K562 (cell line): ENCODE measurements at regions not wholly inside any gene's neighbourhood (a gene's known extent, or its start where the extent isn't known, plus 50 kb on each side); places are given as distances from the start of the nearest gene placed in this dataset.
A peak's percentile ranks its signal among the peaks of the same experiment; 100 is the strongest.

Experiments used
- ATAC-seq: fragments of 200-7000 bp; cut with Tn5 transposase; 3 replicates; pipeline ENCODE4 v1.9.1; 2020; ENCODE audit warnings: moderate library complexity
- BruUV-seq: library from RNA; stranded (reverse); fragments of 400-500 nt; replicated peaks from 2 replicates; lab custom pipeline; 2021; lab: Mats Ljungman, UMichigan
- CTCF ChIA-PET: fragments of 300-600 bp; formaldehyde crosslinking; extraction: SDS; loops from one replicate; lab custom pipeline; 2021; ENCODE audit warnings: low intra/inter-chr PET ratio; lab: Yijun Ruan, JAX
- POLR2A ChIA-PET: fragments of 300-600, 350-650 bp; sonication (Branson Sonifier 250); formaldehyde crosslinking; extraction: SDS; loops from one replicate; lab custom pipeline; 2021; ENCODE audit warnings: antibody characterized with exemption, inconsistent platforms; lab: Yijun Ruan, JAX
- DNase-seq, 4 experiments: peaks; one replicate each; pipeline versions ENCODE4 v3.0.0 to v3.0.0-alpha.2; 2011 to 2018; ENCODE audit warnings: low spot score in 3 of 4, mixed read lengths in 3 of 4; ENCODE audit errors: extremely low read depth in 1 of 4
- FAIRE-seq: peaks from 2 replicates; lab custom pipeline; 2011; peaks lifted over from hg19 to GRCh38; lab: Jason Lieb, UNC
- H2AFZ ChIP-seq: 2 replicates; pipeline ENCODE4 v1.6.0; 2011; ENCODE audit warnings: low read depth, low read length, control low read depth, inconsistent platforms
- H3K27ac ChIP-seq: fragments of 200-600 bp; 3 replicates; pipeline ENCODE4 v1.8.0; 2011; ENCODE audit warnings: low read depth, mild to moderate bottlenecking, control low read depth, inconsistent platforms, low read length, moderate library complexity, mixed read lengths; ENCODE audit errors: extremely low read depth
- H3K27me3 ChIP-seq, 2 experiments: fragments of 300-600 bp in 1 of 2; 2 replicates in 1 of 2; 3 replicates in 1 of 2; pipeline versions ENCODE4 v1.6.0 to v1.8.0; 2011; ENCODE audit warnings: inconsistent platforms in 2 of 2, low read length in 2 of 2, mild to moderate bottlenecking in 1 of 2, mixed read lengths in 1 of 2, moderate library complexity in 1 of 2; ENCODE audit not compliant: control insufficient read depth in 2 of 2, insufficient read depth in 2 of 2
- H3K36me3 ChIP-seq: fragments of 300-600 bp; 3 replicates; pipeline ENCODE4 v1.8.0; 2011; ENCODE audit warnings: mild to moderate bottlenecking, low read length, inconsistent platforms; ENCODE audit not compliant: control insufficient read depth, insufficient read depth
- H3K4me1 ChIP-seq, 2 experiments: fragments of 200-600 bp in 1 of 2; replicated peaks in 1 of 2; 2 replicates in 1 of 2; 3 replicates in 1 of 2; pipeline versions ENCODE4 v1.5.1 to v1.8.0; 2011; ENCODE audit warnings: inconsistent platforms in 2 of 2, low read length in 2 of 2, mild to moderate bottlenecking in 1 of 2, mixed read lengths in 1 of 2, moderate library complexity in 1 of 2; ENCODE audit not compliant: control insufficient read depth in 2 of 2, insufficient read depth in 2 of 2
- H3K4me2 ChIP-seq: 2 replicates; pipeline ENCODE4 v1.6.1; 2011; ENCODE audit warnings: low read length, control low read depth, inconsistent platforms, mixed read lengths; ENCODE audit not compliant: insufficient read depth
- H3K4me3 ChIP-seq: fragments of 200-600 bp; sonication (generic), shearing (Covaris generic); 2 replicates; pipeline ENCODE4 v1.5.1; 2016; ENCODE audit warnings: control low read depth, inconsistent platforms
- H3K79me2 ChIP-seq: fragments of 200-600 bp; 3 replicates; pipeline ENCODE4 v1.8.0; 2011; ENCODE audit warnings: low read length, inconsistent platforms; ENCODE audit not compliant: control insufficient read depth, insufficient read depth
- H3K9ac ChIP-seq, 2 experiments: 2 replicates each; pipeline versions ENCODE4 v1.6.0 to v1.6.1; 2011; ENCODE audit warnings: low read depth in 2 of 2, low read length in 2 of 2, control low read depth in 1 of 2, inconsistent platforms in 1 of 2, mild to moderate bottlenecking in 1 of 2, mixed read lengths in 1 of 2; ENCODE audit not compliant: insufficient read depth in 1 of 2
- H3K9me1 ChIP-seq: one replicate; pipeline ENCODE4 v1.6.0; 2011; ENCODE audit warnings: inconsistent platforms, mild to moderate bottlenecking, low read length, moderate library complexity; ENCODE audit not compliant: control insufficient read depth, insufficient read depth
- H3K9me3 ChIP-seq: replicated peaks from 2 replicates; pipeline ENCODE4 v1.5.1; 2011; ENCODE audit warnings: low read depth, low read length, inconsistent platforms; ENCODE audit not compliant: control insufficient read depth, insufficient read depth
- H4K20me1 ChIP-seq: replicated peaks from 2 replicates; pipeline ENCODE4 v1.6.1; 2011; ENCODE audit warnings: low read length, inconsistent platforms, mixed read lengths; ENCODE audit not compliant: control insufficient read depth, insufficient read depth
- ELF1 ChIP-seq: fragments of 200-800 bp; sonication (Bioruptor generic); IDR thresholded peaks from 2 replicates; pipeline ENCODE4 v1.6.1; 2016; ENCODE audit warnings: missing genetic modification characterization, missing compliant biosample characterization
- ZNF316 ChIP-seq: fragments of 450-650 bp; IDR thresholded peaks from 2 replicates; pipeline ENCODE4 v1.6.1; 2016
- ZNF655 ChIP-seq: fragments of 250-450 bp; sonication (Bioruptor Pico); IDR thresholded peaks from 2 replicates; pipeline ENCODE4 v1.5.0; 2021
- WGBS: fragments of 100-300 bp; shearing (Covaris generic); methylation state at CpG from one replicate; pipeline ENCODE4 v1.1.6; 2016; ENCODE audit warnings: low coverage, mixed read lengths; ENCODE audit not compliant: insufficient coverage; ENCODE audit errors: missing lambda C conversion rate; 5-methylcytosine and 5-hydroxymethylcytosine counted together
- in situ Hi-C: fragments of 300-500 bp; cut with MboI; formaldehyde crosslinking; loops from 4 replicates; pipeline ENCODE4 v1.15.0; 2018; ENCODE audit warnings: inconsistent platforms, mixed read lengths
- intact Hi-C: fragments of 100-400 bp; cut with micrococcal nuclease; formaldehyde crosslinking; loops from 2 replicates; pipeline ENCODE4 v1.14.2; 2022

GRCh38 chr2:40886100-40886499 is 434.2 kb upstream of the SLC8A1 start:
- peak; percentile 43; the same call in 1 of the 2 replicates for TF ChIP-seq ZNF316
- no peak for TF ChIP-seq ELF1 (tag)
- 0% methylated on average over 1 of the region's 1 CpG for WGBS
- no peaks in the 10 kb centered on the region for H3K36me3 ChIP-seq
- no peaks in the 10 kb centered on the region for H3K27me3 ChIP-seq
- no peak overlapping the region for H3K9ac ChIP-seq
- H3K4me3 ChIP-seq: no peak overlapping the region
- H3K4me1 ChIP-seq: no peaks in the 10 kb centered on the region
- ChIA-PET CTCF (no interaction called here), POLR2A (no interaction called here)
- H2AFZ ChIP-seq: no peak overlapping the region
- no peak for FAIRE-seq
- in situ Hi-C loops (no loop called here), intact Hi-C loops (no loop called here)
- no peak overlapping the region for H3K4me2 ChIP-seq
- DNase-seq: no peak
- no TSS peak for BruUV-seq
- no peak overlapping the region for H3K27ac ChIP-seq
- H3K9me1 ChIP-seq: no peaks in the 10 kb centered on the region
- ATAC-seq: no peak
- no peaks in the 10 kb centered on the region for H3K9me3 ChIP-seq
- no peaks in the 10 kb centered on the region for H4K20me1 ChIP-seq
- no peaks in the 10 kb centered on the region for H3K79me2 ChIP-seq

GRCh38 chr2:40886655-40887054 is 434.8 kb upstream of the SLC8A1 start:
- BruUV-seq: no TSS peak
- H4K20me1 ChIP-seq: no peaks in the 10 kb centered on the region
- intact Hi-C loops: no loop called here
- no peak overlapping the region for H3K4me3 ChIP-seq
- H3K36me3 ChIP-seq: no peaks in the 10 kb centered on the region
- CTCF ChIA-PET: no interaction called here
- WGBS: 0% methylated on average over 1 of the region's 1 CpG
- H2AFZ ChIP-seq: no peak overlapping the region
- no peak overlapping the region for H3K4me2 ChIP-seq
- ATAC-seq: no peak
- no peaks in the 10 kb centered on the region for H3K79me2 ChIP-seq
- no peak for FAIRE-seq
- no peak overlapping the region for H3K27ac ChIP-seq
- TF ChIP-seq ZNF655 (CRISPR knock-in tag): no peak
- no peaks in the 10 kb centered on the region for H3K4me1 ChIP-seq
- no peaks in the 10 kb centered on the region for H3K27me3 ChIP-seq
- no peak for DNase-seq
- no peaks in the 10 kb centered on the region for H3K9me1 ChIP-seq
- no peaks in the 10 kb centered on the region for H3K9me3 ChIP-seq
- in situ Hi-C loops: no loop called here
- H3K9ac ChIP-seq: no peak overlapping the region
- POLR2A ChIA-PET: no interaction called here
